Loucy (cell line): ENCODE measurements at regions not wholly inside any gene's neighbourhood (a gene's known extent, or its start where the extent isn't known, plus 50 kb on each side); places are given as distances from the start of the nearest gene placed in this dataset.

Source experiments
- H2AFZ ChIP-seq: fragments of 200-600 bp; sonication (generic); 2 replicates; pipeline ENCODE4 v1.6.0; 2016; ENCODE audit warnings: antibody characterized with exemption, mild to moderate bottlenecking, low read length, moderate library complexity
- H3F3A ChIP-seq: fragments of 200-600 bp; 2 replicates; pipeline ENCODE4 v1.6.0; 2016; ENCODE audit warnings: antibody characterized with exemption, low read depth, mild to moderate bottlenecking
- H3K27me3 ChIP-seq: fragments of 200-600 bp; sonication (generic); 2 replicates; pipeline ENCODE4 v1.6.1; 2014; ENCODE audit warnings: low read length, mild to moderate bottlenecking; ENCODE audit not compliant: insufficient read depth, poor library complexity, severe bottlenecking
- H3K36me3 ChIP-seq: fragments of 200-600 bp; sonication (generic); 2 replicates; pipeline ENCODE4 v1.6.1; 2016; ENCODE audit warnings: low read length; ENCODE audit not compliant: insufficient read depth
- H3K4me1 ChIP-seq: fragments of 200-600 bp; sonication (generic); 2 replicates; pipeline ENCODE4 v1.5.1; 2014; ENCODE audit warnings: low read length, mild to moderate bottlenecking; ENCODE audit not compliant: insufficient read depth, poor library complexity, severe bottlenecking
- H3K4me2 ChIP-seq: fragments of 200-600 bp; sonication (generic); 2 replicates; pipeline ENCODE4 v1.6.0; 2014; ENCODE audit warnings: antibody characterized with exemption, low read length, low read depth, mild to moderate bottlenecking; ENCODE audit not compliant: poor library complexity, severe bottlenecking
- H3K4me3 ChIP-seq: fragments of 200-600 bp; sonication (generic); 2 replicates; pipeline ENCODE4 v1.5.1; 2014; ENCODE audit warnings: low read length, mild to moderate bottlenecking, mixed read lengths; ENCODE audit not compliant: poor library complexity, severe bottlenecking
- H3K79me2 ChIP-seq: fragments of 200-600 bp; sonication (generic); 2 replicates; pipeline ENCODE4 v1.6.1; 2014; ENCODE audit warnings: low read length; ENCODE audit not compliant: insufficient read depth
- H3K9ac ChIP-seq: fragments of 200-600 bp; sonication (generic); 2 replicates; pipeline ENCODE4 v1.6.0; 2014; ENCODE audit warnings: mild to moderate bottlenecking, low read depth, low read length, moderate library complexity; ENCODE audit not compliant: poor library complexity, severe bottlenecking
- H3K9me2 ChIP-seq: fragments of 200-600 bp; sonication (generic); replicated peaks from 2 replicates; pipeline ENCODE4 v1.6.1; 2016; ENCODE audit warnings: low read depth, low read length, mixed read lengths
- H3K9me3 ChIP-seq: fragments of 200-600 bp; sonication (generic); 2 replicates; pipeline ENCODE4 v1.6.1; 2014; ENCODE audit warnings: mild to moderate bottlenecking, antibody characterized with exemption, low read length, low read depth; ENCODE audit not compliant: insufficient read depth
- H4K20me1 ChIP-seq: fragments of 200-600 bp; sonication (generic); 2 replicates; pipeline ENCODE4 v1.6.0; 2014; ENCODE audit warnings: antibody characterized with exemption, low read length, mild to moderate bottlenecking; ENCODE audit not compliant: insufficient read depth, poor library complexity, severe bottlenecking
- CTCF ChIP-seq: fragments of 200-600 bp; sonication (generic); conservative IDR thresholded peaks from 2 replicates; pipeline ENCODE4 v1.5.1; 2014; ENCODE audit warnings: mild to moderate bottlenecking, antibody characterized with exemption, low read length
- EZH2phosphoT487 ChIP-seq: fragments of 200-600 bp; IDR thresholded peaks from 2 replicates; pipeline ENCODE4 v1.6.1; 2018; ENCODE audit warnings: antibody characterized with exemption, mild to moderate bottlenecking, moderate library complexity, borderline replicate concordance

DNA sequence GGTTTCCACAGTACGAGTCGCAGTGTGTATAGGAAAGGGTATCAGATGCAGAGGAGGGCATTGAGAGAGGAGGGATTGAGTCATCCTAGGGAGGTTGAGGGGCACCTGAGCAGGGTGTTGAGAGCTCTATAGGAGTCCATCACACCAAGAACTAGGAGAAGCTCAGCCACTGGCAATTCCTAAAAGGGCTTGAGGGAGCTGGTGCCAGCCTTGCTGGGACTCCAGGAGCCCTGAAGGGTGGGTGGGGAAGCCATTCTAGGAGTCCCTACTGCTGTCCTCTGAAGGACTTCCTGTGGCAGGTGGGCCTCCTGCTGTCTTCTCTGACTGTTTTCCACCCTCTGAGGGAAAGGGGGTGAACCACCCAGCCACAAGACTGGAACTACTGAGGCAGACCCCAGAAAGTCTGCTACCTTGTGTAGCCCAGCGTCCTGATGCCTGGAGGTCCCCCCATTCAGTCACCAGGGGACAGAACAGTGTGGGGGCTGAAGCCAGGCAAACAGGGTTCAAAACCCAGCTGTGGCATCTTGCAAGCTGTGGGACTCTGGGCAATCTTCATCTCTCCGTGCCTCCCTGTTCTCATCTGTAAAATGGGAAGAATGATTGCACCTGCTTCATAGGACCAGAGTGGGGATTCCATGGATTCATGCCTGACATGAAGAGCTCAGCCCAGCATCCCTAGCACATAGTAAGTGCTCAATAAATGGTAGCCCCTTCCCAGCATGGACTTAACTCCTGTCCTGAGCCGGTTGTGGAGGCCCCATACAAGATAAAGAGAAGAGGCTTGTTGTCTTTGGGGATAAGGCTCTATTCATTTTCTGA lies 149.5 kb downstream of the C9orf50 start:
- Histone ChIP-seq H3K4me1 (peaks cover 2% of the 10 kb centered on the region), H3K36me3 (no peaks in the 10 kb centered on the region), H3K79me2 (no peaks in the 10 kb centered on the region), H3K27me3 (no peaks in the 10 kb centered on the region), H3K9me3 (no peaks in the 10 kb centered on the region), H2AFZ (no peak overlapping the region), H3K4me2 (no peak overlapping the region), H3K9ac (no peak overlapping the region), H3K9me2 (no peaks in the 10 kb centered on the region), H3K4me3 (no peak overlapping the region), H4K20me1 (no peaks in the 10 kb centered on the region), H3F3A (no peaks in the 10 kb centered on the region)
- TF ChIP-seq CTCF (no peak), EZH2phosphoT487 (no peak)

DNA sequence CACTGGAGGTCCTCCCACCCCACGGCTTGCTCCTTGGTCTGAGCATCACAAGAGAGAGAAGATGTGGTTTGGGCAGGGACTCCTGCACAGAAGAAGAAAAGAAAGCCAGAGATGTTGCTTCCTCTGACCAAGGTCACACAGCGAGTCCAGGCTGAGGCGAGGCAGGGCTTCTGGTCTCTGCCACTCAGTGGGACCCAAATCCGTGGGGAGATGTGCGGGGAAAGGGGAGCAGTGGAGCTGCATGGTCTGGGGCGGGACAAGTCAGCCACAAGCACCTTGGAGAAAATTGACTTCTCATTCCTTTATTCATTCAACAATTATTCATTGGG lies 150.9 kb downstream of the C9orf50 start:
- Histone ChIP-seq H3K9me2 (no peaks in the 10 kb centered on the region), H3K9ac (no peak overlapping the region), H3K4me3 (no peak overlapping the region), H3K4me2 (no peak overlapping the region), H3F3A (no peaks in the 10 kb centered on the region), H3K79me2 (no peaks in the 10 kb centered on the region), H3K36me3 (no peaks in the 10 kb centered on the region), H4K20me1 (no peaks in the 10 kb centered on the region), H3K4me1 (peaks cover 2% of the 10 kb centered on the region), H2AFZ (no peak overlapping the region), H3K27me3 (no peaks in the 10 kb centered on the region), H3K9me3 (no peaks in the 10 kb centered on the region)
- TF ChIP-seq EZH2phosphoT487 (no peak), CTCF (no peak)

GRCh38 chr9:129469188-129469987 lies 151.5 kb downstream of the C9orf50 start:
- Histone ChIP-seq H4K20me1 (no peaks in the 10 kb centered on the region), H3K4me2 (no peak overlapping the region), H3K36me3 (no peaks in the 10 kb centered on the region), H3F3A (no peaks in the 10 kb centered on the region), H3K9me3 (no peaks in the 10 kb centered on the region), H3K9me2 (no peaks in the 10 kb centered on the region), H2AFZ (no peak overlapping the region), H3K4me3 (no peak overlapping the region), H3K27me3 (no peaks in the 10 kb centered on the region), H3K79me2 (no peaks in the 10 kb centered on the region), H3K4me1 (peaks cover 2% of the 10 kb centered on the region), H3K9ac (no peak overlapping the region)
- no peak for TF ChIP-seq CTCF
- TF ChIP-seq EZH2phosphoT487, result no peak
